HUES64 (cell line): ENCODE measurements at regions not wholly inside any gene's neighbourhood (a gene's known extent, or its start where the extent isn't known, plus 50 kb on each side); places are given as distances from the start of the nearest gene placed in this dataset.

Experiments
- H3K27ac ChIP-seq: 2 replicates; pipeline ENCODE4 v1.7.0; 2013; ENCODE audit warnings: low read depth, low read length, inconsistent platforms
- H3K27me3 ChIP-seq: 2 replicates; pipeline ENCODE4 v1.6.1; 2013; ENCODE audit warnings: mild to moderate bottlenecking, low read length; ENCODE audit not compliant: insufficient read depth
- H3K36me3 ChIP-seq: 2 replicates; pipeline ENCODE4 v1.6.1; 2013; ENCODE audit warnings: mild to moderate bottlenecking, low read length; ENCODE audit not compliant: insufficient read depth
- H3K4me1 ChIP-seq: 2 replicates; pipeline ENCODE4 v1.6.1; 2013; ENCODE audit warnings: mild to moderate bottlenecking, low read length, moderate library complexity; ENCODE audit not compliant: insufficient read depth
- H3K4me3 ChIP-seq: 2 replicates; pipeline ENCODE4 v1.5.1; 2013; ENCODE audit warnings: mild to moderate bottlenecking, low read length, moderate library complexity
- H3K9ac ChIP-seq: 2 replicates; pipeline ENCODE4 v1.6.1; 2013; ENCODE audit warnings: mild to moderate bottlenecking, low read depth, low read length
- H3K9me3 ChIP-seq: 2 replicates; pipeline ENCODE4 v1.6.1; 2013; ENCODE audit warnings: low read depth, low read length; ENCODE audit not compliant: insufficient read depth
- WGBS: fragments of 150-250, 120-280 bp; methylation state at CpG from one replicate; pipeline ENCODE4 v1.1.7; 2013; ENCODE audit warnings: missing lambda C conversion rate; 5-methylcytosine and 5-hydroxymethylcytosine counted together

GRCh38 chr3:181530584-181530983, 181.1 kb upstream of the SOX2 start:
- peaks cover 15% of the 10 kb centered on the region for H3K4me1 ChIP-seq
- H3K9me3 ChIP-seq, result no peaks in the 10 kb centered on the region; the same call in 1 of the 2 replicates
- H3K9ac ChIP-seq, result no peak overlapping the region
- H3K27ac ChIP-seq, result no peak overlapping the region
- H3K36me3 ChIP-seq, result no peaks in the 10 kb centered on the region
- H3K27me3 ChIP-seq, result no peaks in the 10 kb centered on the region
- H3K4me3 ChIP-seq, result no peak overlapping the region

DNA sequence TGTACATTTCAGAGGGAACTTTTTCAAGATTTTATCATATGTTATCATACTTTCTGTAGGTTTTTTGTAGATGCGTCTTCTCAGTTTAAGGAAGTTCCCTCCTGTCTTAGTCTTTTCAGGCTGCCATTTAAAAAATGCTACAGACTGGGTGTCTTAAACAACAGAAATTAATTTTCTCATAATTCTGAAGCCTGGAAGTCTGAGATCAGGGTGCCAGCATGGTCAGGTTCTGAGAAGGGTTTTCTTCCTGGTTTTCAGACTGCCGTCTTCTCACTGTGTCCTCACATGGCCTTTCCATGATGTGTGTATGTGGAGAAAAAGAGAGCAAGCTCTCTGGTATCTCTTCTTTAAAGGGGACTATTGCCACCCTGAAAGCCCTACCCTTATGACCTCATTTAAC, 189.9 kb upstream of the SOX2 start:
- Histone ChIP-seq H3K4me1 (no peaks in the 10 kb centered on the region), H3K27ac (no peak overlapping the region), H3K4me3 (no peak overlapping the region), H3K36me3 (no peaks in the 10 kb centered on the region), H3K9me3 (0 out of 2 replicates have a peak, but pooled peaks cover 12% of the 10 kb centered on the region), H3K9ac (no peak overlapping the region), H3K27me3 (no peaks in the 10 kb centered on the region)
- WGBS, result 77% methylated on average over 1 of the region's 2 CpGs

DNA sequence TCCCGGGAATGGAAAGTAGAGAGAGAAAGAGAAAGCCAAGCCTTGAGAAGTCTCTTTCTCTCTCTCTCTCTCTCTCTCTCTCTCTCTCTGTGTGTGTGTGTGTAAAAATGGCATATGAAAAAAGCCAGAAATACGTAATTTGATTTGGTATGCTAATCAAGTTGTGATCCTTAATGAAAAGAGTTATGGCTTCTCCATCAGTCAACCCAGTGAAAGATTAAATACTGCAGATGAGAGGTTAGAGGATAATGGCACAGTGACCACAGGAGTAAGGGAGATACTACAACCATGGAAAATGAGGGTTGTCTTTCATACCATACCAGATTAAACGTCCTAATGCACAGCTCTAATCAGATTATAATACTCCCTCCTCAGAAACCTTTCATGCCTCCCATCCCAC, 193.5 kb upstream of the SOX2 start:
- Histone ChIP-seq H3K9me3 (no peaks in the 10 kb centered on the region), H3K27me3 (no peaks in the 10 kb centered on the region), H3K4me3 (no peak overlapping the region), H3K27ac (no peak overlapping the region), H3K4me1 (no peaks in the 10 kb centered on the region), H3K36me3 (no peaks in the 10 kb centered on the region), H3K9ac (no peak overlapping the region)
- 92% methylated on average over 3 of the region's 3 CpGs for WGBS

DNA sequence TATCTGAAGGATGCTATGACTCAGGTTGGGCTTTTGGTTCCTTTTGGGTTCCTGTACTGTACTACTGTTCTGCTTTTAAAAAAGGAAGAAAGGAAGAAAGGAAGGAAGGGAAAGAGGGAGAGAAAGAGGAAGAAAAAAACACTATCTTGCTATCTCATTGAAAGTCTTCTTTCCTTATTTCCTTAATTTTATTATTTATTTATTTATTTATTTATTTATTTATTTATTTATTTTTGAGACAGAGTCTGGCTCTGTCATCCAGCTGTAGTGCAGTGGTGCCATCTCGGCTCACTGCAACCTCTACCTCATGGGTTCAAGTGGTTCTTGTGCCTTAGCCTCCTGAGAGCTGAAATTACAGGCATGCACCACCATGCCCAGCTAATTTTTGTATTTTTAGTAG, 198.9 kb upstream of the SOX2 start:
- no peak overlapping the region for H3K4me3 ChIP-seq
- peaks cover 28% of the 10 kb centered on the region for H3K9me3 ChIP-seq
- no peaks in the 10 kb centered on the region for H3K27me3 ChIP-seq
- H3K36me3 ChIP-seq, result no peaks in the 10 kb centered on the region
- no peaks in the 10 kb centered on the region for H3K4me1 ChIP-seq
- 92% methylated on average over 1 of the region's 1 CpG for WGBS
- no peak overlapping the region for H3K9ac ChIP-seq
- H3K27ac ChIP-seq, result no peak overlapping the region

DNA sequence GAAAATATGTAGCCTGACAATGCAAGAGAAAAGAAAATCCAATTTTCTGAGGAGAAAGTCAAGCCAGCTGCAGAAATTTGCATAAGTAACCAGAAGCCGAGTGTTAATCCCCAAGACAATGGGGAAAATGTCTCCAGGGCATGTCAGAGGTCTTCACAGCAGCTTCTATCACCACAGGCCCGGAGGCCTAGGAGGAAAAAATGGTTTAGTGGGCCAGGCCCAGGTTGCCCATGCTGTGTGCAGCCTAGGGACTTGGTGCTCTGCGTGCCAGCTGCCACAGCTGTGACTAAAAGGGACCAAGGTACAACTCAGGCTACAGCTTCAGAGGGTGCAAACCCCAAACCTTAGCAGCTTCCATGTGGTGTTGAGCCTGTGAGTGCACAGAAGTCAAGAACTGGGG, 201.2 kb upstream of the SOX2 start:
- H3K4me1 ChIP-seq, result no peaks in the 10 kb centered on the region
- H3K9ac ChIP-seq, result no peak overlapping the region
- WGBS, result 88% methylated on average over 3 of the region's 3 CpGs
- H3K27ac ChIP-seq, result no peak overlapping the region
- H3K9me3 ChIP-seq, result peaks cover 28% of the 10 kb centered on the region
- no peaks in the 10 kb centered on the region for H3K36me3 ChIP-seq
- no peaks in the 10 kb centered on the region for H3K27me3 ChIP-seq
- no peak overlapping the region for H3K4me3 ChIP-seq

DNA sequence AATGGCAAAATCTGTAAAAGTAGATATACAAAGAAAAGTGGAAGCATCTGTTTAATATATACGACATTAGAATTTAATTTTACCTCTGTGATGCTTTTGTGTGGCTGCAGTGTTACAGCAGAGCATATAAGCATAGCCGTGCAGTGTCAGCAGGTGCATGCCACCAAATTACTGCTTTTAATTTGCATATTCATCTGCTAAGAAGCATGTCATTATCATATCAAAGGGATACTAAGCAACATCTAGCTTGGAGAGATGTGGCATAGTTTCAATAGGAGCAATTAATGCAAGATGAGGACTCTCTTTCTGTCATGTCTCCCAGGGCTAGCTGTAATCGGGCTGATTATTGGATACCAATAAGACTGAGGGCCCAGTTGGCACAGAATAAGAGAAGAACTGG, 214.4 kb upstream of the SOX2 start:
- Histone ChIP-seq H3K9ac (no peak overlapping the region), H3K27me3 (no peaks in the 10 kb centered on the region), H3K4me1 (no peaks in the 10 kb centered on the region), H3K4me3 (no peak overlapping the region), H3K36me3 (no peaks in the 10 kb centered on the region), H3K9me3 (no peaks in the 10 kb centered on the region), H3K27ac (no peak overlapping the region)
- WGBS, result 92% methylated on average over 3 of the region's 3 CpGs

- Histone ChIP-seq H3K4me3 (no peak overlapping the region), H3K27ac (no peak overlapping the region), H3K27me3 (no peaks in the 10 kb centered on the region), H3K9ac (no peak overlapping the region), H3K4me1 (no peaks in the 10 kb centered on the region), H3K36me3 (no peaks in the 10 kb centered on the region), H3K9me3 (no peaks in the 10 kb centered on the region)
- WGBS, result 87% methylated on average over 3 of the region's 3 CpGs
Observed at GRCh38 chr3:181493423-181493822, 218.3 kb upstream of the SOX2 start.

DNA sequence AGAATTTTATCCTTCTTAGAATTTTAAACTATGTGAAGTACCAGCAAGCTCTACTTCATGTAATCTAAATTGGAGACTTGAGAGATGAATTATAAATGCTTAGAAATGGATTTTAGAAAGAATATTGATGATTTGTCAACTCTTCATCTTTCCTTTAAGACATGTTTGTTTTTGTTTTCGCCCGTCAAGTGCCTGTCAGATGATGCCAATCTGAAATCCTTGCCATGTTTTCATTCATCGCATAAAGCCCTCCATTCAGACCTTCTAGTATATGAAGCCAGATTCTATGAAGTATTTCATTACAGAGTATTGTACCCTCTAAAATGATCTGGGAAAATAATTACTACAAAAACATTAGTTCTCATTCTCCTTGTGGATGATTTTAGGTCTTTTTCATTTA, 223.2 kb upstream of the SOX2 start:
- Histone ChIP-seq H3K36me3 (no peaks in the 10 kb centered on the region), H3K27me3 (no peaks in the 10 kb centered on the region), H3K27ac (no peak overlapping the region), H3K9ac (no peak overlapping the region), H3K4me3 (no peak overlapping the region), H3K9me3 (no peaks in the 10 kb centered on the region), H3K4me1 (no peaks in the 10 kb centered on the region; the same call in 1 of the 2 replicates)
- whole genome bisulfite sequencing, result 98% methylated on average over 3 of the region's 3 CpGs

DNA sequence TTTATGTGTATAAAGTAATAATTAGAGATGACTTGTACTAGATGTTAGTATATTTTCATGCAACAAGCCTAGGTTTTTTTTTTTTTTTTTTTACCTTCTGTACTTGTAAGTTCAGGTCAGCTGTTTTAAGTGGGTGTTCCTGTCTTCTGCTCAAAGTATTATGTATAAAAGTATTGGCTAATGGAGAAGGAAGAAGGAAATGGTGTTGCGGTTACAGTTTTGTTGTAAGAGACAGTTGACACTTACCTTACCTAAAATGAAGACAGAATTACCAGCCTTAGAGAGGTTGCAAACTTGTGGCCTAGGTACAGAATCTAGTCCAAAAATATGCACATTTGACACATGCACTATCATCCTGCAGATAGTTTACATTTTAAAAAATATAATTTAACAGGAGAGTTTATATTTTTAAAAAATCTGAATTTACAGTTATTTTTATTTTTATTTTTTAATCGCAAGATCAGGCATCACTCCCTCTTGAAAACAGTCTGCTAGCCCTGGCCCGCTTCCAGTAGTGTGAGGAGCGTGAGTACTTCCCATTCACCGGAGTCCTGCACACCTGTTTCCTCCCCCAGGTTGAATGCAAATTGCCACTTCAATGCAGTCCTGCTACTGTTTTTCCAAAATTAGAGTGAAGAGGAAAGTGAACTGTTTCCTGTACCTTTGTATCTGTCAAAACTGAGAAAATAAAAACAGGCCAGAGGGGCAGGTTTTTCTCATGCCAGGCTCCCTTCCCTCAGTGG, 224.3 kb upstream of the SOX2 start:
- Histone ChIP-seq H3K27me3 (no peaks in the 10 kb centered on the region), H3K27ac (no peak overlapping the region), H3K36me3 (no peaks in the 10 kb centered on the region), H3K4me3 (no peak overlapping the region), H3K4me1 (no peaks in the 10 kb centered on the region; the same call in 1 of the 2 replicates), H3K9me3 (no peaks in the 10 kb centered on the region), H3K9ac (no peak overlapping the region)
- WGBS, result 98% methylated on average over 5 of the region's 5 CpGs

GRCh38 chr3:181486141-181486885, 225.4 kb upstream of the SOX2 start:
- no peaks in the 10 kb centered on the region for H3K27me3 ChIP-seq
- no peak overlapping the region for H3K27ac ChIP-seq
- H3K36me3 ChIP-seq, result no peaks in the 10 kb centered on the region
- H3K9ac ChIP-seq, result no peak overlapping the region
- 84% methylated on average over 6 of the region's 7 CpGs for WGBS
- H3K9me3 ChIP-seq, result no peaks in the 10 kb centered on the region
- H3K4me1 ChIP-seq, result no peaks in the 10 kb centered on the region; the same call in 1 of the 2 replicates
- no peak overlapping the region for H3K4me3 ChIP-seq

- Histone ChIP-seq H3K9ac (no peak overlapping the region), H3K9me3 (no peaks in the 10 kb centered on the region), H3K36me3 (no peaks in the 10 kb centered on the region), H3K4me1 (no peaks in the 10 kb centered on the region; the same call in 1 of the 2 replicates), H3K4me3 (no peak overlapping the region), H3K27ac (no peak overlapping the region), H3K27me3 (no peaks in the 10 kb centered on the region)
- no CpG with 5 or more reads among the region's 1 CpG for WGBS
Observed at GRCh38 chr3:181484026-181484425, 227.7 kb upstream of the SOX2 start.
